ENCODE measurements at regions not wholly inside any gene's neighbourhood (a gene's known extent, or its start where the extent isn't known, plus 50 kb on each side); places are given as distances from the start of the nearest gene placed in this dataset.

GRCh38 chr13:27362064-27362751, 62.2 kb upstream of the GTF3A start (continued):
- no peak for TF ChIP-seq ID3 (CRISPR knock-in tag; IDR thresholded peaks at IDR 0.05)
- TF ChIP-seq ID3 (tag; IDR thresholded peaks at IDR 0.05): no peak
- no peak for TF ChIP-seq POLR2G (IDR thresholded peaks at IDR 0.05; ENCODE audit: low read depth, low read length)
- no peak for TF ChIP-seq STAT5B (CRISPR knock-in tag; IDR thresholded peaks at IDR 0.05)
- no peak for TF ChIP-seq TGIF2 (CRISPR knock-in tag; IDR thresholded peaks at IDR 0.05)
- peak; percentile 92 for TF ChIP-seq SMC3 (conservative IDR thresholded peaks at IDR 0.05; ENCODE audit: insufficient read depth, low read depth, low read length)
- TF ChIP-seq NFIX (CRISPR knock-in tag; IDR thresholded peaks at IDR 0.05; ENCODE audit: low read depth): no peak
- TF ChIP-seq ADNP (tag; IDR thresholded peaks at IDR 0.05): no peak
- no peak for TF ChIP-seq SP2 (IDR thresholded peaks at IDR 0.05; ENCODE audit: extremely low read depth, low read depth, low read length, poor library complexity, severe bottlenecking)
- TF ChIP-seq ZNF41 (CRISPR knock-in tag; conservative IDR thresholded peaks at IDR 0.05): no peak
- TF ChIP-seq, protein P1, sequence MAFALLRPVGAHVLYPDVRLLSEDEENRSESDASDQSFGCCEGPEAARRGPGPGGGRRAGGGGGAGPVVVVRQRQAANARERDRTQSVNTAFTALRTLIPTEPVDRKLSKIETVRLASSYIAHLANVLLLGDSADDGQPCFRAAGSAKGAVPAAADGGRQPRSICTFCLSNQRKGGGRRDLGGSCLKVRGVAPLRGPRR (CRISPR knock-in tag; IDR thresholded peaks at IDR 0.05): no peak
- TF ChIP-seq FOXK2 (conservative IDR thresholded peaks at IDR 0.05 in 1 of 2, IDR thresholded peaks at IDR 0.05 in 1 of 2; ENCODE audit: low read depth in 2 of 2): no peak
- 0 out of 2 replicates have a peak, but pooled peaks have one; percentile 14 for TF ChIP-seq ESRRA (IDR thresholded peaks at IDR 0.05; ENCODE audit: borderline replicate concordance, low read depth)
- TF ChIP-seq CHD1 (IDR thresholded peaks at IDR 0.05; ENCODE audit: low read length): no peak
- no peak for TF ChIP-seq TFAM (CRISPR knock-in tag; conservative IDR thresholded peaks at IDR 0.05)
- TF ChIP-seq ZNF124 (CRISPR knock-in tag; IDR thresholded peaks at IDR 0.05): no peak
- no peak for TF ChIP-seq RCOR1 (IDR thresholded peaks at IDR 0.05; ENCODE audit: borderline replicate concordance in 1 of 2, low read depth in 2 of 2, low read length in 2 of 2)
- no peak for TF ChIP-seq E2F3 (CRISPR knock-in tag; IDR thresholded peaks at IDR 0.05)
- no peak for TF ChIP-seq SAP30 (IDR thresholded peaks at IDR 0.05; ENCODE audit: borderline replicate concordance, insufficient read depth, low read depth, low read length, poor library complexity, severe bottlenecking)
- TF ChIP-seq HDAC1 (IDR thresholded peaks at IDR 0.05): no peak
- TF ChIP-seq SAFB2 (IDR thresholded peaks at IDR 0.05; ENCODE audit: borderline replicate concordance, low read depth, low read length, severe bottlenecking): no peak
- TF ChIP-seq XRCC5 (IDR thresholded peaks at IDR 0.05; ENCODE audit: low read depth, low read length): no peak
- TF ChIP-seq, protein P2, sequence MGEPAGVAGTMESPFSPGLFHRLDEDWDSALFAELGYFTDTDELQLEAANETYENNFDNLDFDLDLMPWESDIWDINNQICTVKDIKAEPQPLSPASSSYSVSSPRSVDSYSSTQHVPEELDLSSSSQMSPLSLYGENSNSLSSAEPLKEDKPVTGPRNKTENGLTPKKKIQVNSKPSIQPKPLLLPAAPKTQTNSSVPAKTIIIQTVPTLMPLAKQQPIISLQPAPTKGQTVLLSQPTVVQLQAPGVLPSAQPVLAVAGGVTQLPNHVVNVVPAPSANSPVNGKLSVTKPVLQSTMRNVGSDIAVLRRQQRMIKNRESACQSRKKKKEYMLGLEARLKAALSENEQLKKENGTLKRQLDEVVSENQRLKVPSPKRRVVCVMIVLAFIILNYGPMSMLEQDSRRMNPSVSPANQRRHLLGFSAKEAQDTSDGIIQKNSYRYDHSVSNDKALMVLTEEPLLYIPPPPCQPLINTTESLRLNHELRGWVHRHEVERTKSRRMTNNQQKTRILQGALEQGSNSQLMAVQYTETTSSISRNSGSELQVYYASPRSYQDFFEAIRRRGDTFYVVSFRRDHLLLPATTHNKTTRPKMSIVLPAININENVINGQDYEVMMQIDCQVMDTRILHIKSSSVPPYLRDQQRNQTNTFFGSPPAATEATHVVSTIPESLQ (CRISPR knock-in tag; IDR thresholded peaks at IDR 0.05): no peak
- TF ChIP-seq PURB (CRISPR knock-in tag; IDR thresholded peaks at IDR 0.05; ENCODE audit: low read depth): no peak
- TF ChIP-seq CBX2 (IDR thresholded peaks at IDR 0.05; ENCODE audit: insufficient read depth, low read length, poor library complexity, severe bottlenecking): no peak
- TF ChIP-seq ATF7 (IDR thresholded peaks at IDR 0.05): no peak
